MCF 10A (cell line): ENCODE measurements at regions not wholly inside any gene's neighbourhood (a gene's known extent, or its start where the extent isn't known, plus 50 kb on each side); places are given as distances from the start of the nearest gene placed in this dataset.

ENCODE experiments used
- BruUV-seq: library from RNA; stranded (reverse); fragments of 400-500 nt; replicated peaks from 2 replicates; lab custom pipeline; 2021; lab: Mats Ljungman, UMichigan
- CTCF ChIA-PET: fragments of 300-600 bp; sonication (Branson Sonifier 250); formaldehyde crosslinking; extraction: SDS; loops from one replicate; lab custom pipeline; 2021; ENCODE audit warnings: antibody characterized with exemption, inconsistent platforms; lab: Yijun Ruan, JAX
- POLR2A ChIA-PET: fragments of 300-600, 350-650 bp; sonication (Branson Sonifier 250); formaldehyde crosslinking; extraction: SDS; loops from one replicate; lab custom pipeline; 2020; ENCODE audit warnings: antibody characterized with exemption, inconsistent platforms; lab: Yijun Ruan, JAX
- DNase-seq: peaks from one replicate; pipeline ENCODE4 v3.0.0-alpha.2; 2018; ENCODE audit not compliant: unreplicated experiment
- H3K27ac Mint-ChIP-seq: one replicate; pipeline ENCODE4 v1.8.0; 2022; ENCODE audit warnings: mild to moderate bottlenecking, low read depth, mixed read lengths; ENCODE audit not compliant: unreplicated experiment
- H3K27me3 Mint-ChIP-seq: one replicate; pipeline ENCODE4 v1.8.0; 2022; ENCODE audit warnings: mixed read lengths; ENCODE audit not compliant: insufficient read depth, unreplicated experiment
- H3K36me3 Mint-ChIP-seq: one replicate; pipeline ENCODE4 v1.8.0; 2022; ENCODE audit warnings: mild to moderate bottlenecking, moderate library complexity, mixed read lengths; ENCODE audit not compliant: insufficient read depth, unreplicated experiment
- H3K4me1 Mint-ChIP-seq: one replicate; pipeline ENCODE4 v1.8.0; 2022; ENCODE audit warnings: mixed read lengths; ENCODE audit not compliant: insufficient read depth, unreplicated experiment
- H3K4me3 Mint-ChIP-seq: one replicate; pipeline ENCODE4 v1.8.0; 2022; ENCODE audit warnings: mild to moderate bottlenecking, moderate library complexity, mixed read lengths; ENCODE audit not compliant: unreplicated experiment
- H3K9me3 Mint-ChIP-seq: one replicate; pipeline ENCODE4 v1.8.0; 2022; ENCODE audit warnings: mixed read lengths; ENCODE audit not compliant: unreplicated experiment
- intact Hi-C: fragments of 100-400 bp; cut with micrococcal nuclease; formaldehyde crosslinking; loops from 2 replicates; pipeline ENCODE4 v1.14.1; 2022
- TF ChIP-seq, protein P1 (sequence below): fragments of 200-600 bp; IDR thresholded peaks from one replicate; pipeline ENCODE4 v1.8.0; 2022; ENCODE audit warnings: antibody characterized with exemption, mild to moderate bottlenecking; ENCODE audit not compliant: unreplicated experiment

DNA sequence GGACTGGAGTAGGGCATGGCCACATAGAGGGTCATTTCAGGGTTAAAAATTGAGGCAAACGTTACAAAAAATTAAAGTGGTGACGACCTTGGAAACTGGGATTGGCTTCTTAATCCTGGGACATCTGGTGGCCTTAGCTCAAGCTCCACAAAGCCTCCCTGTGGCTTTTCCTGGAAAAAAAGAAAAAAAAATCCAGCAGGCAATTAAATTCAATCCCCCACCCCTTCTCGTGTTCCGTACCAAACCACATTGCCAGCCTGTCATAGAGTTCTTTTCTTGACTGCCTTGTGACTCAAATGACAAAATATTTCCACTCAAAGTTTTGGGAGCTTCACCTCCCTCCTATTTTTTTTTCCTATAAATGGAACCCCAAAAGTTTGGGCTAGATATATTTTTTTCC lies 195.6 kb downstream of the HRH4 start:
- no peaks in the 10 kb centered on the region for H3K9me3 Mint-ChIP-seq
- TF ChIP-seq, protein P1, sequence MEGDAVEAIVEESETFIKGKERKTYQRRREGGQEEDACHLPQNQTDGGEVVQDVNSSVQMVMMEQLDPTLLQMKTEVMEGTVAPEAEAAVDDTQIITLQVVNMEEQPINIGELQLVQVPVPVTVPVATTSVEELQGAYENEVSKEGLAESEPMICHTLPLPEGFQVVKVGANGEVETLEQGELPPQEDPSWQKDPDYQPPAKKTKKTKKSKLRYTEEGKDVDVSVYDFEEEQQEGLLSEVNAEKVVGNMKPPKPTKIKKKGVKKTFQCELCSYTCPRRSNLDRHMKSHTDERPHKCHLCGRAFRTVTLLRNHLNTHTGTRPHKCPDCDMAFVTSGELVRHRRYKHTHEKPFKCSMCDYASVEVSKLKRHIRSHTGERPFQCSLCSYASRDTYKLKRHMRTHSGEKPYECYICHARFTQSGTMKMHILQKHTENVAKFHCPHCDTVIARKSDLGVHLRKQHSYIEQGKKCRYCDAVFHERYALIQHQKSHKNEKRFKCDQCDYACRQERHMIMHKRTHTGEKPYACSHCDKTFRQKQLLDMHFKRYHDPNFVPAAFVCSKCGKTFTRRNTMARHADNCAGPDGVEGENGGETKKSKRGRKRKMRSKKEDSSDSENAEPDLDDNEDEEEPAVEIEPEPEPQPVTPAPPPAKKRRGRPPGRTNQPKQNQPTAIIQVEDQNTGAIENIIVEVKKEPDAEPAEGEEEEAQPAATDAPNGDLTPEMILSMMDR = no peak
- ChIA-PET CTCF (interaction anchor here (0.7 to 1.0 kb wide), 2 partner anchors 34 to 1239 kb away, joined by 3 read pairs; no protein-coding TSS in a partner anchor), POLR2A (no interaction called here)
- intact Hi-C loops = no loop called here
- BruUV-seq = no TSS peak
- H3K4me3 Mint-ChIP-seq = no peak overlapping the region
- H3K27me3 Mint-ChIP-seq = no peaks in the 10 kb centered on the region
- H3K4me1 Mint-ChIP-seq = no peaks in the 10 kb centered on the region
- no peak overlapping the region for H3K27ac Mint-ChIP-seq
- no peaks in the 10 kb centered on the region for H3K36me3 Mint-ChIP-seq
- no peak for DNase-seq

DNA sequence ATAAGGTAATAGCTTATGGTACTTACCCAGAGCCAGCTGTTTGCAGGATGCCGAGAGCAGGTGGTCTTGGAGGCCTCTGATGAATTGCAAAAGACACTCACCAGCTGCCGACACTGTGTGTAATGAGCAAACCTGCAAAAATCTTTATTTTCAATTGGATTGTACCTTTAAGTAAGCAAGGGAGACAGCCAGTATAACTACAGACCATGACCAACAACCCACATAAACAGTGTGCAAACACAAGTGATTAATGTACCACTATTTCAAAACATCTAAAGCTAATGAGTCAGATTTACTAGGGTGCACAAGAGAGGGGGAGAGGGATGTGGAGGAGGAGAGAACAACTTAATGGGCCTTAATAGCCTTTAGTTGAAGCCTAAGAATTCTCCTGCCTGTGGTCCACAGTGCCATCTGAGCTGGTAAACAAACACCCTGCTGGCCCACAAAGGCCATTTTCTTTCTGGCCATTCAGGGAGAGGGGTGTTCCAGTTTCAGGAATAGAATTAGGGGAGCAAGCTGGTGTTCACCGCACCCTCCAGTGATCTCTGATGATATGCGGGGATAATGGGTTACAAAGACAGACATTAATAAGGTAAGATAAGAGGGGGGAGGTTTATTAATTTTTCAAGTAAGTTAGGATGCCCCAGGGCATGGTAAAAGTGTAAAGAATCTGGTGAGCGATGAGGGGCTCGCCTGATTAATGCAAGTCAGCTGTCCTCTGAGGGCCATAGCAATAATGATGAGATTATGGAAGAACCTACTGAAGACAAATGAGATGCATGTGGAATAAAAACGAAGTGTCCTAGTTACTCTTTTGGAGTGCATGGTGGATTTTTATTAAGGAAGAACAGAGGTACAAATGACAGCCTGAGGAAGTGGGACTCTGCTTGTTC lies 196.4 kb downstream of the HRH4 start:
- Mint-ChIP-seq H3K36me3 (no peaks in the 10 kb centered on the region), H3K27me3 (no peaks in the 10 kb centered on the region), H3K4me1 (no peaks in the 10 kb centered on the region), H3K4me3 (no peak overlapping the region), H3K27ac (no peak overlapping the region), H3K9me3 (no peaks in the 10 kb centered on the region)
- BruUV-seq = no TSS peak
- CTCF ChIA-PET = interaction anchor here (0.7 to 0.9 kb wide), 2 partner anchors 15 to 1238 kb away, joined by 3 read pairs; no protein-coding TSS in a partner anchor
- TF ChIP-seq, protein P1 = no peak
- intact Hi-C loops = no loop called here
- POLR2A ChIA-PET = no interaction called here
- peak; percentile 41 for DNase-seq

DNA sequence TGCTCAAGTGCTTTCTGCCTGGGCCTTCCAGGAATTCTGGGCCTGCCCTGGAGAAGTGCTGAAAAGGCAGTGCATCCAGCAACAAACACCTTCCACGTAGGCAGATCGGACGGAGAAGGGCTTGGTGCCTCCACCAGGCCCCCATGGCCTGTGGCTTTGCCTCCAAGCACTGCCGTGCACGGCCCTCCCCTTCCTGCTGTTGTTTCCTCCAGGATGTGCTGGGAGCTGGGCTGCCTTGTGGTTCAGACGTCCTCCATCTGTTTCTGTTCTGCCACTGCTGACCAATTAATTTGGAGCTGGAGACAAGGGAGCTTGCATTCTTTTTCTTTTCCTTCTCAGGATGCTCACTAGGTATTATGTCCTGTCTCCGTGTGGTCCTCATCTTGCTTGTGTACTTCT lies 197.0 kb downstream of the HRH4 start:
- CTCF ChIA-PET = interaction anchor here (0.9 kb wide), 1 partner anchor 15 kb away, joined by 3 read pairs; no protein-coding TSS in a partner anchor
- DNase-seq = no peak
- no peaks in the 10 kb centered on the region for H3K36me3 Mint-ChIP-seq
- intact Hi-C loops = no loop called here
- POLR2A ChIA-PET = interaction anchor here (0.6 kb wide), 1 partner anchor 165 kb away, joined by 3 read pairs; no protein-coding TSS in a partner anchor
- no peak overlapping the region for H3K4me3 Mint-ChIP-seq
- no peak overlapping the region for H3K27ac Mint-ChIP-seq
- TF ChIP-seq, protein P1 = no peak
- peaks cover 5% of the 10 kb centered on the region for H3K27me3 Mint-ChIP-seq
- no peaks in the 10 kb centered on the region for H3K9me3 Mint-ChIP-seq
- no TSS peak for BruUV-seq
- H3K4me1 Mint-ChIP-seq = no peaks in the 10 kb centered on the region

DNA sequence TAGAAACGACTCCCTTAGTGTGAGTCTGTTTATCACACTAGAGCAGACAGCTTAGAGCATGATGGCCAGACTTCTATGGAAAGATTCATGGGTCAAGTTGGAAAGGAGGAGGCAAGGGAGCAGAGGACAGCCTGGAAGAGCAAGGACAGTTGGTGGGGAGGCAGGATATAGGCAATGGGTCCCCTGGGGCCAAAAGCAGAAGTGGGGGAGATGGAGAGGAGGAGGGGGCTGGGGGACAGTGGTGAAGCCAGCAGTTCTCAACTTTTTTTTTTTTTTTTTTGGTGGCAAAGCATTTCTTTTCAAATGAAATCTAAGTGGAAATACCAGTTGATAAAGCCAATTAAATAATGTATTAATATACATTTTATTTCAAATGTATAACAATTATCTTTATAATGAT lies 197.9 kb downstream of the HRH4 start:
- BruUV-seq = no TSS peak
- H3K27ac Mint-ChIP-seq = no peak overlapping the region
- H3K4me1 Mint-ChIP-seq = no peaks in the 10 kb centered on the region
- intact Hi-C loops = no loop called here
- ChIA-PET CTCF (no interaction called here), POLR2A (no interaction called here)
- TF ChIP-seq, protein P1 = no peak
- no peak for DNase-seq
- no peak overlapping the region for H3K4me3 Mint-ChIP-seq
- H3K9me3 Mint-ChIP-seq = no peaks in the 10 kb centered on the region
- H3K27me3 Mint-ChIP-seq = peaks cover 13% of the 10 kb centered on the region
- H3K36me3 Mint-ChIP-seq = no peaks in the 10 kb centered on the region
